Suppressor macrophage treated with lipopolysaccharide for 1 hour (primary cell): ENCODE measurements at regions not wholly inside any gene's neighbourhood (a gene's known extent, or its start where the extent isn't known, plus 50 kb on each side); places are given as distances from the start of the nearest gene placed in this dataset.

ENCODE experiments used
- DNase-seq, 3 donors: peaks; one replicate each; pipeline ENCODE4 v3.0.0-alpha.2; 2020 to 2022

- no peak for DNase-seq
Measured at GRCh38 chr11:128407962-128408361, 179.4 kb downstream of the ETS1 start.

- no peak for DNase-seq
Measured at GRCh38 chr11:128405714-128406662, 181.4 kb downstream of the ETS1 start.

- DNase-seq = no peak
Measured at GRCh38 chr11:128405112-128405511, 182.2 kb downstream of the ETS1 start.

- no peak for DNase-seq
Measured at GRCh38 chr11:128404437-128404836, 182.9 kb downstream of the ETS1 start.

GRCh38 chr11:128400382-128401203 lies 186.8 kb downstream of the ETS1 start:
- no peak for DNase-seq

- DNase-seq = peak; percentile 48 to 83 (median 73)
Measured at GRCh38 chr11:128399251-128400121, 187.9 kb downstream of the ETS1 start.

GRCh38 chr11:128398517-128399250 lies 188.7 kb downstream of the ETS1 start:
- peak in 1 of 3 donors; percentile 10 for DNase-seq

GRCh38 chr11:128397362-128397761 lies 190.0 kb downstream of the ETS1 start:
- DNase-seq = no peak

GRCh38 chr11:128394431-128395089 lies 192.8 kb downstream of the ETS1 start:
- no peak for DNase-seq

GRCh38 chr11:128392259-128392658 lies 195.1 kb downstream of the ETS1 start:
- no peak for DNase-seq

- no peak for DNase-seq
Measured at GRCh38 chr11:128391811-128392210, 195.5 kb downstream of the ETS1 start.

GRCh38 chr11:128390246-128390645 lies 197.1 kb downstream of the ETS1 start:
- DNase-seq = no peak

GRCh38 chr11:128389461-128389976 lies 197.8 kb downstream of the ETS1 start:
- DNase-seq = no peak

- DNase-seq = no peak
Measured at GRCh38 chr11:128388206-128388815, 199.0 kb downstream of the ETS1 start.

GRCh38 chr11:128379587-128380580 lies 207.5 kb downstream of the ETS1 start:
- no peak for DNase-seq

GRCh38 chr11:128375961-128376360 lies 211.4 kb downstream of the ETS1 start:
- no peak for DNase-seq

GRCh38 chr11:128374026-128374425 lies 213.3 kb downstream of the ETS1 start:
- peak; percentile 35 to 63 (median 39) for DNase-seq

GRCh38 chr11:128372977-128373376 lies 214.4 kb downstream of the ETS1 start:
- DNase-seq = no peak

GRCh38 chr11:128367573-128367972 lies 219.8 kb downstream of the ETS1 start:
- DNase-seq = peak in 1 of 3 donors; percentile 8
